ENCODE measurements at regions not wholly inside any gene's neighbourhood (a gene's known extent, or its start where the extent isn't known, plus 50 kb on each side); places are given as distances from the start of the nearest gene placed in this dataset.
"Not testable (repeated sequence)": the region's sequence is repeated elsewhere in the genome, so short reads cannot be mapped to it uniquely, and the experiment has no call there.

- no peak for DNase-seq
- POLR2A ChIA-PET, result no interaction called here
- no peak overlapping the region for H3K4me3 Mint-ChIP-seq
- H3K27me3 Mint-ChIP-seq, result peaks cover 2% of the 10 kb centered on the region
- H3K4me1 Mint-ChIP-seq, result no peaks in the 10 kb centered on the region
- H3K36me3 Mint-ChIP-seq (ENCODE audit: low read depth), result no peaks in the 10 kb centered on the region
- no peak overlapping the region for H3K27ac Mint-ChIP-seq
- H3K9me3 Mint-ChIP-seq, result no peaks in the 10 kb centered on the region
- CTCF ChIA-PET, result no interaction called here
Observed at GRCh38 chr4:72665171-72665968, 96.3 kb upstream of the ADAMTS3 start.

- POLR2A ChIA-PET, result no interaction called here
Observed at GRCh38 chr4:72663828-72664227, 94.8 kb upstream of the ADAMTS3 start.

GRCh38 chr4:72661830-72662229 lies 92.8 kb upstream of the ADAMTS3 start:
- no peaks in the 10 kb centered on the region for H3K9me3 Mint-ChIP-seq
- no peaks in the 10 kb centered on the region for H3K4me1 Mint-ChIP-seq
- CTCF ChIA-PET, result no interaction called here
- POLR2A ChIA-PET, result no interaction called here
- no peak overlapping the region for H3K4me3 Mint-ChIP-seq
- peaks cover 2% of the 10 kb centered on the region for H3K27me3 Mint-ChIP-seq
- no peak for DNase-seq
- H3K36me3 Mint-ChIP-seq (ENCODE audit: low read depth), result no peaks in the 10 kb centered on the region
- H3K27ac Mint-ChIP-seq, result no peak overlapping the region

More at GRCh38 chr4:72663828-72664227, 94.8 kb upstream of the ADAMTS3 start:
- H3K4me1 Mint-ChIP-seq, result no peaks in the 10 kb centered on the region
- no peak overlapping the region for H3K27ac Mint-ChIP-seq
- peaks cover 2% of the 10 kb centered on the region for H3K27me3 Mint-ChIP-seq
- no peak for DNase-seq
- CTCF ChIA-PET, result no interaction called here
- H3K4me3 Mint-ChIP-seq, result no peak overlapping the region
- H3K9me3 Mint-ChIP-seq, result no peaks in the 10 kb centered on the region
- no peaks in the 10 kb centered on the region for H3K36me3 Mint-ChIP-seq (ENCODE audit: low read depth)

- Mint-ChIP-seq H3K4me1 (no peaks in the 10 kb centered on the region), H3K9me3 (peaks cover 3% of the 10 kb centered on the region), H3K36me3 (ENCODE audit: low read depth) (no peaks in the 10 kb centered on the region), H3K27me3 (no peaks in the 10 kb centered on the region), H3K27ac (no peak overlapping the region), H3K4me3 (no peak overlapping the region)
- ChIA-PET POLR2A (no interaction called here), CTCF (no interaction called here)
- DNase-seq, result no peak
Observed at GRCh38 chr4:72641611-72642010, 72.6 kb upstream of the ADAMTS3 start.

GRCh38 chr4:72636866-72637265 lies 67.8 kb upstream of the ADAMTS3 start:
- H3K27me3 Mint-ChIP-seq, H3K27ac Mint-ChIP-seq: not testable (repeated sequence)

GRCh38 chr4:72635931-72636330 lies 66.9 kb upstream of the ADAMTS3 start:
- H3K9me3 Mint-ChIP-seq; H3K4me3 Mint-ChIP-seq; H3K27ac Mint-ChIP-seq; DNase-seq; H3K4me1 Mint-ChIP-seq; POLR2A ChIA-PET; CTCF ChIA-PET; H3K27me3 Mint-ChIP-seq; H3K36me3 Mint-ChIP-seq (ENCODE audit: low read depth): not testable (repeated sequence)

More at GRCh38 chr4:72636866-72637265, 67.8 kb upstream of the ADAMTS3 start:
- H3K4me3 Mint-ChIP-seq; H3K36me3 Mint-ChIP-seq (ENCODE audit: low read depth); POLR2A ChIA-PET; CTCF ChIA-PET; DNase-seq; H3K9me3 Mint-ChIP-seq; H3K4me1 Mint-ChIP-seq: not testable (repeated sequence)

- H3K27me3 Mint-ChIP-seq; H3K9me3 Mint-ChIP-seq; H3K36me3 Mint-ChIP-seq (ENCODE audit: low read depth); H3K27ac Mint-ChIP-seq; CTCF ChIA-PET; H3K4me1 Mint-ChIP-seq; DNase-seq; H3K4me3 Mint-ChIP-seq; POLR2A ChIA-PET: not testable (repeated sequence)
Observed at GRCh38 chr4:72632253-72632652, 63.2 kb upstream of the ADAMTS3 start.

- Mint-ChIP-seq H3K4me3 (no peak overlapping the region), H3K27me3 (no peaks in the 10 kb centered on the region), H3K36me3 (ENCODE audit: low read depth) (no peaks in the 10 kb centered on the region), H3K9me3 (no peaks in the 10 kb centered on the region), H3K4me1 (no peaks in the 10 kb centered on the region), H3K27ac (no peak overlapping the region)
- POLR2A ChIA-PET, result no interaction called here
- DNase-seq, result no peak
- CTCF ChIA-PET, result no interaction called here
Observed at GRCh38 chr4:72631296-72631695, 62.3 kb upstream of the ADAMTS3 start.

- Mint-ChIP-seq H3K4me3 (no peak overlapping the region), H3K27me3 (no peaks in the 10 kb centered on the region), H3K4me1 (no peaks in the 10 kb centered on the region), H3K9me3 (no peaks in the 10 kb centered on the region), H3K36me3 (ENCODE audit: low read depth) (no peaks in the 10 kb centered on the region), H3K27ac (no peak overlapping the region)
- CTCF ChIA-PET, result no interaction called here
- POLR2A ChIA-PET, result no interaction called here
- DNase-seq, result no peak
Observed at GRCh38 chr4:72629540-72629939, 60.5 kb upstream of the ADAMTS3 start.

GRCh38 chr4:72627723-72628122 lies 58.7 kb upstream of the ADAMTS3 start:
- ChIA-PET POLR2A (no interaction called here), CTCF (no interaction called here)
- Mint-ChIP-seq H3K36me3 (ENCODE audit: low read depth) (no peaks in the 10 kb centered on the region), H3K27ac (no peak overlapping the region), H3K4me3 (no peak overlapping the region), H3K4me1 (no peaks in the 10 kb centered on the region), H3K27me3 (peaks cover 2% of the 10 kb centered on the region), H3K9me3 (no peaks in the 10 kb centered on the region)
- no peak for DNase-seq

Data from activated CD4-positive, alpha-beta T cell treated with anti-CD3 and anti-CD28 coated beads, Interleukin-2, amount 10 ng/mL, durations not matched to agents 7 days and 5 days (primary cell).